GM04504 (cell line): ENCODE measurements at regions not wholly inside any gene's neighbourhood (a gene's known extent, or its start where the extent isn't known, plus 50 kb on each side); places are given as distances from the start of the nearest gene placed in this dataset.
"Not testable (repeated sequence)": the region's sequence is repeated elsewhere in the genome, so short reads cannot be mapped to it uniquely, and the experiment has no call there.

ENCODE experiments used
- DNase-seq: peaks from one replicate; pipeline ENCODE4 v3.0.0-alpha.2; 2012; ENCODE audit warnings: low read depth

DNA sequence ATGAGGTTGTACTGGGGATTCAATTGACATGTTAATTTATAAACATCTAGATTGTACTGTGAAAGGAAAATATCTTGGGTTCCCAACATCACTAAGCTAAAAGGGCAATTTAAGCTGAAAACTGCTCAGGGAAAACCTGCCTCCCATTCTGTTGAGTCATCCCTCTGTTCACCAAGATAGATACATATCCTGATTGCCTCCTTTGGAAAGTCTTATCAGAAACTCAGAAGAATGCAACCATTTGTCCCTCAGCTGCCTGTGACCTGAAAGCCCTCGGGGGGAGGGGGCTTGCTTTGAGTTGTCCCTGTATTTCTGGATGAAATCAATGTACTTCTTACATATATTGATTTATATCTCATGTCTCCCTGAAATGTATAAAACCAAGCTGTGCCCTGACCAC lies 187.0 kb upstream of the ETV3 start:
- DNase-seq, result no peak

DNA sequence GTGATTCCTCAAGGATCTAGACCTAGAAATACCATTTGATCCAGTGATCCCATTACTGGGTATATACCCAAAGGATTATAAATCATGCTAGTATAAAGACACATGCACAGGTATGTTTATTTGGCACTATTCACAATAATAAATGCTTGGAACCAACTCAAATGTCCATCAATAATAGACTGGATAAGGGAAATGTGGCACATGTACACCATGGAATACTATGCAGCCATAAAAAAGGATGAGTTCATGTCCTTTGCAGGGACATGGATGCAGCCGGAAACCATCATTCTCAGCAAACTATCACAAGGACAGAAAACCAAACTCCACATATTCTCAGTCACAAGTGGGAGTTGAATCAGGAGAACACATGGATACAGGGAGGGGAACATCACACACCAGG lies 183.8 kb upstream of the ETV3 start:
- DNase-seq, result not testable (repeated sequence)

DNA sequence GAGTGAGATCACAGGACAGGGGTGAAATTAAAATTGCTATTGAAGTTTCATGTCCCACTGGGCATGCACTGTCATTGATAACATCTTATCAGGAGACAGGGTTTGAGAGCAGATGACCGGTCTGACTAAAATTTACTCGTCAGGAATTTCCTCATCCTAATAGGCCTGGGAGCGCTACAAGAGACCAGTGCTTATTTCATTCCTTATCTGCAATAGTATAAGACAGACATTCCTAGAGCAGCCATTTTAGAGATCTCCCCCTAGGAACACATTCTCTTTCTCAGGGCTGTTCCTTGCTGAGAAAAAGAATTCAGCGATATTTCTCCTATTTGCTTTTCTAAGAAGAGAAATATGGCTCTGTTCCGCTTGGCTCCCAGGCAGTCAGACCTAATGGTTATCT lies 181.4 kb upstream of the ETV3 start:
- DNase-seq, result no peak

DNA sequence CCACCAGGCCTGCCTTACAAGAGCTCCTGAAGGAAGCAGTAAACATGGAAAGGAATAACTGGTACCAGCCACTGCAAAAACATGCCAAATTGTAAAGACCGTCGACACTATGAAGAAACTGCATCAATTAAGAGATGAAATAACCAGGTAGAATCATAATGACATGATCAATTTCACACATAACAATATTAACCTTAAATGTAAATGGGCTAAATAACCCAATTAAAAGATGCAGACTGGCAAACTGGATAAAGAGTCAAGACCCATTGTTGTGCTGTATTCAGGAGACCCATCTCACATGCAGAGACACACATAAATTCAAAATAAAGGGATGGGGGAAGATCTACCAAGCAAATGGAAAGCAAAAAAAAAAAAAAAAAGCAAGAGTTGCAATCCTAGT lies 179.0 kb upstream of the ETV3 start:
- DNase-seq, result not testable (repeated sequence)

DNA sequence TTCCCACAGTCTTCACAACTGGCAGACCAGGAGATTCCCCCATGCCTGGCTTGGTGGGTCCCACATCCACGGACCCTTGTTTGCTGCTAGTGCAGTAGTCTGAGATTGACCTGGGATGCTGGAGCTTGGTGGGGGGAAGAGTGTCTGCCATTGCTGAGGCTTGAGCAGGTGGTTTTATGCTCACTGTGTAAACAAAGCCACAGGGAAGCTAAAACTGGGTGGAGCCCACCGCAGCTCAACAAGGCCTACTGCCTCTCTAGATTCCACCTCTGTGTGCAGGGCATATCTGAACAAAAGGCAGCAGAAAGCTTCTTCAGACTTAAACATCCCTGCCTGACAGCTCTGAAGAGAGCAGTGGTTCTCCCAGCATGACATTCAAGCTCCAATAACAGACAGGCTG lies 177.3 kb upstream of the ETV3 start:
- no peak for DNase-seq

DNA sequence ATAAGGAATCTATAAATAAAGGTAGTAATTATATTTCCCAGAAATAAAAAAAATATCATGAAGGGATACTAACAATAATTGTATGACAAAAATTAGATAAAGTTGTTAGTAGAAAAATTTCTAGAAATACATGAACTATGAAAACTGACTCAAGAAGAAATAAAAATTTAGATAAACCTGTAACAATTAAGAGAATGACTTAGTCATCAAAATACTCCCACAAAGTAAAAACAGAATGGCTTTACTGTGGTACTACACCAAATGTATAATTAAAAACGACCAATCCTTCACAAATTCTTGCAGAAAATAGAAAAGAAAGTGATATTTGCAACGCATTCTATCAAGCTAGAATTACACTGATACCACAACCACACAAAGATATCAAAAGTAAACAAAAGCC lies 176.2 kb upstream of the ETV3 start:
- no peak for DNase-seq

DNA sequence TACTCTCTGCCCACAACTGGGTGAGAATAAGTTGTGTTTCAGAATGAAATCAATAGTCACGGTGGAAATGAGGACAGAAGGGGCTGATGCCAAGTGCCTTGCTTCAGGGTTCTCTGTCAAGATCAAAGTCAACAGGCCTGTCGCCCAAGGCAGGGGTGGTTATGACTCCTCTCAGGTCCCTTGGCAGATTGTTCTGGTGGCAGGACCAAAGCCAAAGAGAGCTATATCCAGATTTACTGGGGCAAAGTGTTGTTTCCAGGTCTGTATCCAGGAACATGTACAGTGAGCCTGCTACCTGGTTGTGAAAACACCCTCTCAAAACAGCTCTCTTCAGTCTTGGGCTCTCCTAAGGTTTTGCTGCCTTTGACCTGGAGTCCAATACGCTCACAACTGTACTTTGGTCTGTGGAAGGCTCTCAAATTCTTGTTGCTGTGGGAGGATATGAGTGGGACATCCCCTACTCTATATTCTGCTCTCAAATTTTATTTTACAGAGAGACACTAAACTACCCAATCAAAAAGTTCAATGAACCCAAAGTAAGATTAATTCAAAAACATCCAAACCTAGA lies 175.1 kb upstream of the ETV3 start:
- DNase-seq, result no peak

DNA sequence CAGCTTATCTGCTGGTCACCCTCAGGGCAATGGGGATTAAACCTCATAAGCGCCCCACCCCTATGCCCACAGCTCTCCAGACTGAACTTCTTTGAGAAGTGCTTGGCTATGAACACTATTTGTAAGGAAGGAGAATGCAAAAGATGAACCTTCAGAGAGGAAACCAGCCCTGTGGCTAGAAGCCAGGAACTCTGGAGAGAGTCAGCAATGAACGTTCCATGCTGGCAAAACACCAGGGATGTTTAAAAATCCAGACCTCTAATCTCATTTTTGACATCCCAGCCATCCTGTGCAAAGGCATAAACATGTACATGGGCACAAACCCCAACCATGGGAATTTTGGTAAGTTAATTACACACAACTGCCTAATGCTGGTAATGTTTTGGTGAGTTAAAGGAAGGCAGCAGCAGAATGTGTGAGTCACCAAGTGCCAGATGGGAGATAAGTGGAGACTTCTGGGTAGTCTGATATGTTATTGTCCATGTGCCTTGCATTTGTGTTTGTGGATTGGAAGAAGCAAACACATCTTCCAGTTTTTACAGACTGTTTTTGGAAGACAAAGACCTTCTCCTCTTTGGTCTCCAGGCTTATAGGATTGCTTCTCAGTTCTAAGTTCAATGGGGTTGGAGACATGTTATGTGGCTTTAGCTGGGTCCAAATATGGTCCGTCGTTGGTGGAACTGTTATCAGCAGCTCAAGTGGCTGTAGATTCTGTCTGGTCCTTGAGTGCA lies 174.1 kb upstream of the ETV3 start:
- DNase-seq, result no peak

DNA sequence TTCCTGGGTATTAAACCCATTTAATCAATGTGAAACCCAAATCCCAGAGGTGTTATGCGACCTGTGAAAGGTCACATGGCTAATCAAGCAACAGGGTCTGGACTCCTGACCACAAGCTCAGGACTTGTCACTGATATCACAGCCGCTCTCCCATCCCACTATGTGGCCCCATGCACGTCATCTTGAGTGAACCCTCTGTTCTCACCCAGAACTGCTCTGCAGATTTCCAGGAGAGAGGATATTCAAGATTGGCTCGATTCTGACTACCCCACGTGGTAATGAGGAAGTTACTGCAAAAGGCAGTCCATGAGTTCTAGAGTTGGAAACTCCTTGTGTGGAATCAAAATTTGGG lies 173.5 kb upstream of the ETV3 start:
- no peak for DNase-seq

DNA sequence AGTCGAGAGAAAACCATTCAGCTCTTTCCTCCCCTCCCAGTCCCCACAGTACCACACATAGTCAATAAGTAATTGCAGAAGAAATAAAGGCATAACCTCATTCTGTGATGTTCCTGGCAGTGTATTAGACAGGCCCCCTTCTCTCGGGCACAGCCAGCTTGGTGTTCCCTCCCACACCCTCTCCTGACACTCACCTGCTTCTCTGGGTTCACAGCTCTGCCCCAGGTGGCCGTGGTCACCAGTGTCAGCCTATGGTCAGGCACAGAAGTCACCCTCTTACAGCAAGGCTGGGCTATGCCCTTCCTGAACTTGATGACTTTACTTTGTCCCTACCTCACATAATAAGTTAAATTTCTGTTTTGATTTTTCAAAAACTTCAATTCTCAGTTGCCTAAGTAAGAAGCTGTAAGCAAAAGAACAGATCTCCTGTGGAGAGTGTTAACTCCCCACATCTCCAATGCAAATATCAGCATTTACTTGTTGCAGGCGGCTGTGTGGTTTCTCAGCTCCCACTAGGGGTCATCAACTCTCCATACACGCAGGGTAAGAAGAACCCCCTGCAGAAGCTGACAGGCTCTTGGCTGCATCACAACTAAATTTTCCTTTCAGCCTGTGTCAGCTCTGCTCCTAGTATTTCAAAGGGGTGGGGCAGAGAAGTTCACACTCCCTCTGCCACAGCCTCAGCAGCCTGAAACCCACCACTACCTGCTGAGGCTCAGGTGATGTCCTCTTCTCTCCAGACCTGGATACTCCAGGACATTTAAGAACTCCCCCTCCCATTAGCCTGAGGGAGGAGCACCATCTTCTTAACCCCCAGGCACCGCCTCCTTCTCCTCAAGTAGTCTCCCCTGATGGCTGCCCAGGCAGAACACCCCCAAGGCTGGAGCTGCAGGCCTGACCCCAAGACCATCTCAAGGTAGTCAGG lies 172.9 kb upstream of the ETV3 start:
- DNase-seq, result not testable (repeated sequence)

DNA sequence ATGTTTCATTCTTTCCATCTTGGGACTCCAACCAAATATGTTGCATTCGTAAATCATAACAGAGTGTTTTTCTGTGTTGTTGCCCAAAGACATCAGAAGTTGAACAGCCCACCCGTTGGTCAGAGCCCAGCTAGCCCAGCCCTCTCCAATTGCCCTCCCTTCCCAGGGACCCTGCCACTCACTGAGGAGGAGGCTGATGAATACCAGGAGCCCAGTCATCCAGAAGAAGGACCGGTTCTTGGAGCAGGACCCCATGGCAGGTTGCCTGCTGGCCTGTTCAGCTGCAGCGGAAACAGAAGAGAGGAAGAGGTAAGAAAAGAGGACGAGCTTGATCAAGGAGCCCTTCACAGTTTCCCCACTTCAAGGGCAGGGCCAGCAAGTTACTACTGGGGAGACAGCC lies 172.2 kb upstream of the ETV3 start:
- DNase-seq, result no peak

DNA sequence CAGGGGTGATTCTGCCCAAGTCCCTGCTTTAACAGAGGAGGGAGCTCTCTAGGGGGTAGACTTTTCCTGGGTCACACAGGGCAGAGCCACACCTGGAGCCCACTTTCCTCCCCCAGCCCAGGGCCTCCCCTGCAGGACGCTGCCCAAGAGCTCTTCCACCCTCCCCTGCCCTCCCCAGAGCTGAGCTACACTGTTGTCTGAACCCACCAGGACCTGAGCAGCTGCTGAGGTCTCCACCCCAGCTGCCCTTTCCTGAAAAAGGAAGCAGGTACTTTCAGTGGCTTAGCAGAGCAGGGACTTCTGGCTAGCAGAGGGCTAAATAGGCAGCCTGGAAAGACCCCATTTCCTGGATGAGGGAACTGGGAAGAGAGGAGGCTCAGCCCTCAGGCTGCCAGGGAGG lies 169.3 kb upstream of the ETV3 start:
- DNase-seq, result no peak

DNA sequence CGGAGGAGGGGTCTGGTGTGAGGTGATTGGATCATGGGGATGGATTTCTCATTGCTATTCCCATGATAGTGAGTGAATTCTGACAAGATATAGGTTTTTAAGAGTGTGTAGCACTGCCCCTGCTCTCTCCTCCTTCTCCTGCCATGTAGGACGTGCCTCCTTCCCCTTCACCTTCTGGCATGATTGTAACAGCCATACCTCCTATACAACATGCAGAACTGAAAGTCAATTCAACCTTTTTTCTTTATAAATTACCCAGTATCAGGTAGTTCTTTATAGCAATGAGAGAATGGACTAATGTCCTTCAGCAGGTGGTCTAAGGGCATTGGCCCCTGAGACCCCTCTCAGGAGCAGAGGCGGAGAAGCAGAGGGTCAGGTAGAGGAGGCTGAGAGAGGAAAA lies 168.7 kb upstream of the ETV3 start:
- DNase-seq, result no peak

DNA sequence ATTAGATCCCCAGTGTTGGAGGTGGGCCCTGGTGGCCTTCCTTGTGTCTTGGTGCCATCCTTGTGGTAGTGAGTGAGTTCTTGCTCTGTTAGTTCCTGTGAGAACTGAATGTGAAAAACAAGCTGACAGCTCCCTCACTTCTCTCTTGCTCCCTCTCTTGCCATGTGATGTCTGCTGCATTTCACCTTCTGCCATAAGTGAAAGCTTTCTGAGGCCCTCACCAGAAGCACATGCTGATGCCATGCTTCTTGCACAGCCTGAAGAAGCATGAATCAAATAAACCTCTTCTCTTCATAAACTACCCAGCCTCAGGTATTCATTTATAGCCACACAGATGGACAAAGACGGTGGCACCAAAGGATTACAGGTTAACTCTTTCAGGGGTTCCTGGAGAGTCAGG lies 166.1 kb upstream of the ETV3 start:
- DNase-seq, result no peak

DNA sequence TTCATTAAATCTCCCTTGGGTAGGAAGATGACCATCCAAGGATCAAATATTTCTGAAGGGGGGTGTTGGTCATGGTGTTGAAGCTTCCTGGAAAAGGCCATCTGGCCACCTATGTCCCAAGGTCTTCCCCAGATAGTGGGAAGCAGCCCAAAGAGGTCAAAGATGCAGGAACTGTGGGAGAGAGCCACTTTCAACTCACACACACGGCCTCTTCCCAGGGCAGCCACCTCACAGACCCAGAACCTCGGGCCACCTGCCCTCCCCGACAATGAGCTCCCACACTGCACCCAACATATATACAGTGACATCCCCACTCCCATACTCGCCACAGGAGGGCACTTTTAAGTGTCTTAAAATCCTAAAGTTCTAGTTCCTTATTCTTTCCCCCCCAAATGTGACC lies 164.5 kb upstream of the ETV3 start:
- no peak for DNase-seq

DNA sequence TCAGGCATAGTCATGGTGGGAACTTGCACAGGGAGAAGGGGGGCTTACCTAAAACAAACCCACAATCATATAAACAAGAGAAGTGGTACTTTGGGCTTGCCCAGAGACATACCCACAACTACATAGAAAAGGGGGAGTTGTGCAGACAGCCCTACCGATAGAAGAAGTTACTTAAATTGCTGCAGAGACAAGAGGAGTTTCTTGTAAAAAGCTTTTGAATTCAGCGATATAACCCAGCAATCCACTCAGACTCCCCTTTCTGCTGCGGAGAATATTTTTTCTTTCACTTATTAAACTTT lies 164.0 kb upstream of the ETV3 start:
- no peak for DNase-seq

DNA sequence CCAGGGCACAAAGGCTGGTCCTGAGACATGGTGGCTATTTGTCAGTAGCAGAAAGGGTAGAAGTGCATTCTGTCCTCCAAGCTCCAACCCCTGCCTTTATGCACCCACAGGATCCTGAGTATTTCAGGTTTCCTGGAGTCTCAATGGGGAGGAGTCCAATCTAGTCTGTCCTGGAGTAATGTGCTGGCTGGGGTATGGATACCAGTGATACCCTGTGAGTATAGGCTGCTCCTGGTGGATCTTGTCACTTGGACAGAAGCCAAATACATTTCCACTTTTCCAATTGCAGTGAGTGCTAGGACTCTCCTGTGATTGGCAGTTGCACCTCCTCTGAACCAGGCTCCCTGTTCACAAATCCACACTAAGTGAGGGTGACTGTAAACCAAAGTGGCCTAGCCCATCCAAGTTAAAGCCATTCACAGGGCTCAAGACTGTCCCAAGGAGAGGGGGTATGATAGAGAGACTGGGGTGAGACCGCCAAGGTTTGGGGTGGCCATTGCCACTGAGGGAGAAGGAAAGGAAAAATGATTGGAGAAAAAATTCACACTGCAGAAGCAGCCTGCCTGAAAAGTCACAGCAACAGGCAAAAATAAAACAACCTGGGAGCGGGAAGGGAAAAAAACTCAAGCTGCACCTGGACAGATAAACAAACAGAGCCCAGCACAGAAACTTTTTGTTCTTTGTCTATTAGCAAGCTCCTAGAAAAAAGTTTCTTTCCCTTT lies 163.4 kb upstream of the ETV3 start:
- DNase-seq, result no peak

DNA sequence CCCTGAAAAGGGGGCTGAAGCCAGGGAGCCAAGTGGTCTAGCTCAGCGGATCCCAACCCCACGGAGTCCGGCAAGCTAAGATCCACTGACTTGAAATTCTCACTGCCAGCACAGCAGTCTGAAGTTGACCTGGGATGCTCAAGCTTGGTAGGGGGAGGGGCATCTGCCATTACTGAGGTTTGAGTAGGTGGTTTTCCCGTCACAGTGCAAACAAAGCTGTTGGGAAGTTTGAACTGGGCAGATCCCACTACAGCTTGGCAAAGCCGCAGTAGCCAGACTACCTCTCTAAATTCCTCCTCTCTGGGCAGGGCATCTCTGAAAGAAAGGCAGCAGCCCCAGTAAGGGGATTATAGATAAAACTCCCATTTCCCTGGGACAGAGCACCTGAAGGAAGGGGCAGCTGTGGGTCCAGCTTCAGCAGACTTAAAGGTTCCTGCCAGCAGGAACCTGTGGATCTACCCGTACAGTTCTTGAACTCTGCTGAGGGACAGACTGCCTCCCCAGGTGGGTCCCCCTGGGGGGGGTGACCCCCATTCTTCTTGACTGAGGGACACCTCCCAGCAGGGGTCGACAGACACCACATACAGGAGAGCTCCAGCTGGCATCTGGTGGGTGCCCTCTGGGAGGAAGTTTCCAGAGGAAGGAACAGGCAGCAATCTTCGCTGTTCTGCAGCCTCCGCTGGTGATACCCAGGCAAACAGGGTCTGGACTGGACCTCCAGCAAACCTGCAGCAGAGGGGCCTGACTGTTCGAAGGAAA lies 156.4 kb upstream of the ETV3 start:
- not testable (repeated sequence) for DNase-seq

DNA sequence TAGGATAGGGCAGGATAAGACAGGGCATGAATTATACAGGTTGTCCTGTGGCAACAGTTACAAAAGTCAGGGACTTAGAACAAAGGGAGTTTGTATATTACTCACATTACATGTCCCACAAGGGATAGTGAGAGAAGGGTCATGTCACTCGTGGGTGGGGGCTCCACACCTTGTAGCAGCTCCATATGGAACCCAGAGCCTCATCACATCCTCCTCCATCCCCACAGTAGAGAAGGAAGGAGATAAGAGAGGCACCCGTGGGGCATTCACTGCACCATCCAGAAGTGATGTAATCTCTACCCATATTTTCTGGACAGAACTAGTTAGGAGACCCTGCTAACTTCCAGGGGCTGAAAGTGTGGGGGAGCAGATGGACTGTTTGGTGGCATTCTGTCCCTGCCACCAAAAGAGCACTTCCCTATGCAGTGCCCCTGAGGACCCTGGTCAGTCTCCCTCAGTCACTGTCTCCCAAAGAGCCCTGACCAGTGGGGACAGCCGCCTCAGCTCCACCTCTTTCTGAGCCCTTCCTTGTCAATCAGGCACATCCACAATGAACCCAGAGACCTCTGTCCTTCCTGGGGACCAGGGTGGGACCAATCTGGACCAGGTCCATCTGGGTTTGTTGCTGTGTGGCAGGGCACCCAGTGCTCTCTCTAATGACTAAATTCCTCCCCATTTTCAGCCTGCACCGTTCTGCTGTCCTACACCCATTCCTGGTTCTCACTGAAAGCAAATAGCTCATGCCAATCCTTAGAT lies 154.8 kb upstream of the ETV3 start:
- no peak for DNase-seq

DNA sequence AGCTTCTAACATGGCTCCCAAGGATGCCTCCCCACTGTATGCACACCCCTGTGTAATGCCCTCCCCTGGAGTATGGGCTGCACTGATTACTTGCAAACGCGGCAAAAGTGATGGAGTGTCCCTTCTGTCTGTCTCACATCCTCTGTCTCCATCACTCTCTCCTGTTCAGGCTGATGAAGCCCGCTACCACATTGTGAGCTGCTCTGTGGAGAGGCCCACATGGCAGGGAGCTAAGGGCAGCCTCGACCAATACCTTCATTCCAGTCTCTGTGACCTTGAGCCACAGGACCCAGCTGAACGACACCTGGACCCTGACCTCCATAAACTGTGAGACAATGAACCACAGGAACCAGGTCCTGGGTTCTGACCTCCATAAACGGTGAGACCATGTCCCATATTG lies 154.1 kb upstream of the ETV3 start:
- no peak for DNase-seq

DNA sequence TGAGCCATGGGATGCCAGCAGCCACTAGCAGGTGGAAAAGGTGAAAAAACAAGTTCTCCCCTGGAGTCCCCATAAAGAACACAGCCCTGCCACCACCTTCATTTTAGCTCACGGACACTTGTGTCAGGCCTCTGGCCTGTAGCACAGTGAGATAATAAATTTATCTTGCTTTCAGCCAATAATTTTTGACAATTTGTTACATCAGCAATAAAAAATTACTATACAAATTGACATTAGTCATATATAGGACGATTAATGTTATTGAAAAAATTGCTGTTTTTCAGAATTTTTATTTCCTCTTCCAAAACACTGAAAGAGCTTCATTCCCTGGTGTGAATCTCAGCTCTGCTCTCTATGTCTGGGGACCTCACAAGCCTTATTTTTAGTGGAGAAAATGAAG lies 152.9 kb upstream of the ETV3 start:
- DNase-seq, result no peak
